EL (cell line): ENCODE measurements at regions not wholly inside any gene's neighbourhood (a gene's known extent, or its start where the extent isn't known, plus 50 kb on each side); places are given as distances from the start of the nearest gene placed in this dataset.
A peak's percentile ranks its signal among the peaks of the same experiment; 100 is the strongest.

Source experiments
- DNase-seq: peaks from one replicate; pipeline ENCODE4 v3.0.0-alpha.2; 2016

GRCh38 chr15:38672814-38673670 lies 108.4 kb upstream of the RASGRP1 start:
- DNase-seq, result no peak

DNA sequence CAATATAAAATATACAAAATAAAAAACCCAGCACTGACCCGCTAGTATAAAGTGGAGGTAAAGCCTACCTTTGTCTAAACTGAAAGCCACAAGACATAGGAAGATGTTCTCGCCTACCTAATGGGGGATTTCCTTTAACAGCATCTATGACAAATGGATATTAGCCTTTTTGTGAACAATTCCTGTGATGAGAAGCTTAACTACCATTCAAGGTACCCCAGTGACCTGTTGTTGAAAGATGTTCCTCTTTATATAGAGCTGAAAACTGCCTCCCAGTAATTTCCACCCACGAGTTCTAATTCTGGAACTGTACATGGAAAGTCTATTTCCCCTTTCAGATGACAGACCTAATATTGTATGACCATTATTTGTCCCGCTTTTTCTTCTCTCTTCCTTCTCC lies 109.8 kb upstream of the RASGRP1 start:
- DNase-seq, result no peak

DNA sequence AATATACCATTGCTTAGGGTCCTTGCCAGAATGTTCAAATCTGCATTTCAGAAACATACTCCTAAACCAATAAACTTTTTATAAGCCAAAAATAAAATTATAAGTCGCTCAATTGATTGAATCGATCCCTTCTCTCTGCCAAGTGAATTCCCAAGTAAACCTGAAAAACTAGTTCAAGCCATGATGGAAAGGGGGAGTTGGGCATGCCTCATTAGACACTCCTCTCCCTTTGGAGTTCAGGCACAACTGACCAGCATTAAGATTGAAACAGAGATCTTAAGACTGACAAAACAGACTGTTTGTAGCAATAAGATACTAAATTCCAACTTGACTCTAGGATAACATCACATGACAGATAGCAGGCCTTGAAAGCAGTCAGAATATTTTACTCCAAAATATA lies 113.7 kb upstream of the RASGRP1 start:
- DNase-seq, result no peak

DNA sequence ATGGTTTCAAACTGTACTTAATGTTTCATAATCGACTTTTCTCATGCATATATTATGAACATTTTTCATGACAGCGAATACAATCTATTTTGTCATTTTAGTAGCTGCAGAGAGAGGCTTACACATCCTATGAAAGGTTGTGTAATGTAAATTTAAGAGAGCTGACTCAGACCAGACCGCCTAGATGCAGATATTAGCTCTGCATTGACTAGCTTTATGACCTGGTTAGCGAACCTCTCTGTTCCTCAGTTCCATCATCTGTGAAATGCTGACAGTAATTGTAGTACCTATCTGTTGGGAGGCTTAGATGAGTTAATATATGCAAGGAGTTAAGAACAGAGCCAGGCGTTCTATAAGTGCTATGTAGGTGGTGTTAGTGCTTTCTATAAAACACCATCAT lies 116.2 kb upstream of the RASGRP1 start:
- no peak for DNase-seq

DNA sequence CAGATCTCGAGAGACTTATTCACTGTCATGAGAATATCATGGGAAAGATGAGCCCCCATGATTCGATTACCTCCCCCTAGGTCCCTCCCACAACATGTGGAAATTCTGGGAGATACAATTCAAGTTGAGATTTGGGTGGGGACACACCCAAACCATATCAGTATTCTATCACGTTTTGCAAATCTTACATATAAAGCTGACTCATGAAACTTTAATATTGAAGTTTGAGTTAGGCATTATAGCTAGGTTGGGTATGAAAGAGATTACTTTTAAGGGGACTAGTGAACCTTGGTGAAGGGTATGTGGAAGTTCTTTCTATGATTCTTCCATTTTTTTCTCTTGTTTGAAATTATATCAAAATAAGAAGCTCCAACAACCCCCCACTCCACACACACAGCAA lies 117.7 kb upstream of the RASGRP1 start:
- no peak for DNase-seq

GRCh38 chr15:38682861-38683260 lies 118.2 kb upstream of the RASGRP1 start:
- DNase-seq, result no peak

DNA sequence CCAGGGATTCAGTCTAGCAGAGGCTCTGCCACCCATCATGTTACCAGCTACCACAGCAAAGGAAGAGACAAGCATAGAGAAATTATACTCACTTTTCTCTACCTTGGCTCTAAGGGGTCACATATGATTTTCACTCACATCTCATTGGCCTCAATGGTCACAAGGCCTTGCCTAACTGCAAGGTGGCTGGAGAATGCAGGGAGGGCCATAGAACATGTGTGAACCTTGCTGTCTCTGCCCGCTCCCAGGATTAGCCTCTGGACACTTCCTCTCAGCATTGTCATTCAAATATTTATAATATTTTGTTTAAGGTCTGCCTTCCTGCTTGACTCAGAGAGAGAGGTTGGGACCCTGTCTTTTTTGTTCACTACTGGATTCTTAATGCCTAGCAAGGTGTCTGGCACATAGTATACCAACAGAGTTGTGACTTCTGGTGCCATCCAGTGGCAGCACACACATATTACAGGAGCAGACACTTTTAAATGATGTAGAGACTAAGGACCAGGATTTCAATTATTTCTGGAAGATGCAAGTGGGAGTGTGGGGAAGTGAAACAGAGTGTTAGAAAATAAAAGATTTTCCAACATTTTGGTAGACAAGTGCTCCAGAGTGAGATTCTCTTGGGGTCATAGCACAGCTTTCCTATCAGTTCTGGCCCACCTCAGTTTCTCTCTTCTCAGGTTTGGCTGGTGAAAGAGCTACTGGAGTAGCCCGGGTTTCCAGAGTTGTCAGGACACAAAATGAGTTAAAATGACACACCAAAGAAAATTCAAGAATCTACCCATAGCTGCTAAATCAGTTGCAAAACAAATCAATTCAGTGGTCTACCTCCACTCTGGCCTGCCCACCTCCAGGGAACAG lies 119.0 kb upstream of the RASGRP1 start:
- DNase-seq, result peak; percentile 58

DNA sequence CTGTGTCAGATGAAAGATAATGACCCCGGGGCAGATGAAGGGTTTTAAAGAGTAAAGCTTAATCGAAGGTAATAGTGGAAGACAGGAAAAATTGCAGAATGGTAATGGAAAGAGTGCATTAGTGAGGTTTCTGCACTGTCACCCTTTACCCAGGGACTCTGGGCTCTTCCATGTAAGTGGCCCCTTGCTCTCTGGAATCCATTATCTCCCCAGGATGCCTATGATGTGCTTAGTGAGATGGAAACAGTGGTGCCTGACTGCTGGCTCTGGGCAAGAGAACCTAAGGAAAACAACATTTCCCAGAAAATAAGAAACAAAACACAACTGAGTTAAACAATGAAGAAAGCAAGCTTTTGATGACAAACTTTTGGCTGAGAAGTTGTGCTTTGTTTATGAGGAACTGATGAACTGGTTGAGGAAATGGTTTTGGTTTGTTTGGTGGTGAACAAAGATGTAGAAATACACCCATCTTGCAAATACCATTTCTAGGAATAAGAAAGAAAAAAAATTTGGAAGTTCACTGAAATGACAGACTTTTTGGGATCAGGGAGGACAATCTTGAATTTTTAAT lies 119.9 kb upstream of the RASGRP1 start:
- no peak for DNase-seq

GRCh38 chr15:38685686-38686339 lies 121.2 kb upstream of the RASGRP1 start:
- no peak for DNase-seq

DNA sequence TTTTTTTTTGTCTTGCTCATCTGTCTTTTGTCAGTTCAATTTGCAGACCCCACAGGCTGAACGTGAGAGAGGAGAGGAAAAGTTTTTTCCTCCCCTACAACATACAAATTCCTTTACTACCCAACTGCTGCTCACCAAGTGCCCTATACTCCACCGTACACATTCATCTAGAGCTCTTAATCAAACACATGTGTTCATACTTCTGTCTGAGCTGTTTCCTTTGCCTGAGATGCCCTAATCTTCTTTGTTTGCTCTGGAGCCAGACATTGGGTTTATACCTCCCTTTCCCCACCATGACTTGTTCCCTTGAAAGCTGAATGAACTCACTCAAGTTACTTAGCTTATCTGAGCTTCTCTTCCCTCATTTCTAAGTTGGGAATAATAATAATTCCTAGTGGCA lies 122.7 kb upstream of the RASGRP1 start:
- DNase-seq, result no peak

- DNase-seq, result no peak
These were observed 123.3 kb upstream of the RASGRP1 start for GRCh38 chr15:38687775-38688495.

DNA sequence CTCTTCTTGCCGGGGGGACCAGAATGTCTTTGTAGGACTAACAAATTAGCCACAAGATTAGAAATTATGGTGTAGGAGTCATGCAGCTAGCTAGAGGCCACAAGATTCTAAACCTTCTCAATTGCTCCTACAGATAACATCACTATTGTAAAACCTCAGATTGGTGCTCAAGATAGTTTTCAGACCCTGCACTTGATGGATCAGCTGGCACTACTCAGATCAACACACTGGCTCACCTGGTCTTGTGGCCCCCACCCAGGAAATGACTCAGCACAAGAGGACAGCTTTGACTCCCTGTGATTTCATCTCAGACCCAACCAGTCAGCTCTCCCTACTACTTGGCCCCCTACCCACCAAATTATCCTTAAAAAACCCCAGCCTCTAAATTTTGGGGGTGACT lies 124.1 kb upstream of the RASGRP1 start:
- DNase-seq, result no peak

DNA sequence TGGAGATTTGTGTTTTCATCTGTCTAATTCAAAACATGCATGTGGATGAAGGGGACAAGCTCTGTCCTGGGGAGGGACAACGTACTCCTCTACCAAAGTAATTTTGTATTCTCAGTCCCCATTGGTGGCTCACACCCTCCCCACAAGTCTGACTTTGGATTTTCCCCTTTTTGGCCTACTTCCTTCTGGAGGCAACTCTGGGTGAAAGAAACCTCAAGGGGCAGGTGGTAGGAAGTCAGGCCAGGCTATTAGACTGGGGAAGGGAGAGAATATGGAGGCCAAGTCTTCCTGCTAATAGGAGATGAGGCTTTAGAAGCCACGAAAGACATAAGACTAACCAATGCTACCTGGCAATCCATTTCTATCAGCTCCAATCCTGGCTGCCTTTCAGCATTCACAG lies 124.9 kb upstream of the RASGRP1 start:
- DNase-seq, result no peak

DNA sequence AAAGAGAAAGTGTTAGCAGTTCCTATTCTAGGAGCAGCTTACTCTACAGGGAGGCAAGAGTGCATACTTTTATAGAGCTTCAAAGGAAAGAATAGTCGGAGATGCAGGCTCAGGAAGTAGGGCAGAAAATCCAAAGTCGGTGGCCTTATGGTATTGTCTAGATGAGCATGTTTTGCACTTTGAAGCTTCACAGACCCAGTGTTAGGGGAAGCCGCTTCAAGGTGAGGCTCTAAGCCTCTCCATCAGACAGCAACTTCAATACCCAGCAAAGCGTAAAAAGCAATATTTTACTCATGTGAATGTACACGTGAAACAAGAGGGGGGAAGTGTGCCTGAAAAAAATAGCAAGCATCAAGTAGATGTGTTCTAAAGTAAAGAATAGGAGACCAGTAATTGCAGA lies 125.6 kb upstream of the RASGRP1 start:
- DNase-seq, result no peak

GRCh38 chr15:38690719-38691332 lies 126.2 kb upstream of the RASGRP1 start:
- peak; percentile 71 for DNase-seq

DNA sequence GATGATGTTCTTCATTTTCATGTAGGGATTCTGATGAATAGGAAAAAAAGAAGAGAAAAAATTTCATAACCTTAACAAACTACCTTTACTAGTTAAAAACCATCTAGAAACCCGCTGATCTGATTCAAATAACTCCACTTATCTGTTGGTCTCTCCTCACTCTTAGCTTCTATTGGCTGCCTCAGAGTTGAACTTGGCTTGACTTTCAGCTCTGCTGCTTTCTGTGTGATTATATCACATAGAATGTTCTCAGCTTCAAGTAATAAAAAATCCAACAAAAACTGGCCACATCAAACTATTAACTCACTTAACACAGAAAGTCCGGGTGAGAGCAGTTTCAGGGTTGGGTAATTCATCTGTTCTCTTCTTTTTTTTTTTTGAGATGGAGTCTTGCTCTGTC lies 126.8 kb upstream of the RASGRP1 start:
- DNase-seq, result no peak

DNA sequence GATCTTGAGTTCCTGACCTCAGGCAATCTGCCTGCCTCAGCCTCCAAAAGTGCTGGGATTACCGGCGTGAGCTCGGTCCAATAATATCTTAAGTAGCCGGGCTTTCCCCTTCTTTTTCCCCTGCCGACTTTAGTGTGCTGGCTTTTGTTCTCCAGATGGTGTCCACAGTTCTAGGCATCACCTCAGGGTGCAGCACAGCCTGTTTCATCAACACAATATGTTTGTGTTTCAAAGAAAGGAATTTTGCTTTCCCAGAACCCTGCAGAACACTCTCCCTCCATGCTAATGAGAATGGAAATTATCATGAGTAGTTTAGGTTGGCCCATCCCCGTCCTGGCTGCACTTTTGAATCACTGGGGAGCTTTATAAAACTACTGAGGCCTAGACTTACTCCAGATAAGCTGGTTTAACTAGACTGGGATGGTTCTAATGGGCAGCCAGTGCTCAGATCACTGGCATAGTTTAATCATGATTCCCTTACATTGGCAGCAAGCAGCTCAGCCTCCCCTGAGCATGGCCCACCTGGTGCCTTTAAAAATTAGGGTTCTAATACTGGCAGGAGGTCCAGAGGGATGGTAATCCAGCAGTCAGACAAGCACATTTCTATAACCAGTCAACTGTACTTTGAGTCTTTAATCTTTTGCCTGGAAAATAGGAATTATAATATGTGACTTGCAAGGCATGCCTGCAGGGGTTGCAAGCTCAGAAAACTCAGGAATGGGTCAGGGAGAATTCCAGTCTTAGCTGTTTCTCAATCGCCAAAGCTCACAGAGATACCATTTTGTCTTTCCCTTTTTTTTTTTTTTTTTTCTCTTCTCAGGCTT lies 127.6 kb upstream of the RASGRP1 start:
- DNase-seq, result no peak

DNA sequence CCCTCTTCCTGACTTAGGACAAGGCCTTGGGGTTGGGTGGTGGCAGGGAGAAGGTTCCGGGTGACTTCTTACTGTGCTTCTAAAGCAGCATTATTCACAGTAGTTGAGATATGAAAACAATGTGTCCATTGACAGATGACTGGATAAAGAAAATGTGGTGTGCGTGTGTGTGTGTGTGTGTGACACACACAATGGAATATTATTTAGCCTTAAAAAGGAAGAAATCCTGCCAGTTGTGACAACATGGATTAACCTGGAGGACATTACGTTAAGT lies 128.1 kb upstream of the RASGRP1 start:
- DNase-seq, result no peak

- DNase-seq, result no peak
These were observed 130.9 kb upstream of the RASGRP1 start for GRCh38 chr15:38695249-38696108.

DNA sequence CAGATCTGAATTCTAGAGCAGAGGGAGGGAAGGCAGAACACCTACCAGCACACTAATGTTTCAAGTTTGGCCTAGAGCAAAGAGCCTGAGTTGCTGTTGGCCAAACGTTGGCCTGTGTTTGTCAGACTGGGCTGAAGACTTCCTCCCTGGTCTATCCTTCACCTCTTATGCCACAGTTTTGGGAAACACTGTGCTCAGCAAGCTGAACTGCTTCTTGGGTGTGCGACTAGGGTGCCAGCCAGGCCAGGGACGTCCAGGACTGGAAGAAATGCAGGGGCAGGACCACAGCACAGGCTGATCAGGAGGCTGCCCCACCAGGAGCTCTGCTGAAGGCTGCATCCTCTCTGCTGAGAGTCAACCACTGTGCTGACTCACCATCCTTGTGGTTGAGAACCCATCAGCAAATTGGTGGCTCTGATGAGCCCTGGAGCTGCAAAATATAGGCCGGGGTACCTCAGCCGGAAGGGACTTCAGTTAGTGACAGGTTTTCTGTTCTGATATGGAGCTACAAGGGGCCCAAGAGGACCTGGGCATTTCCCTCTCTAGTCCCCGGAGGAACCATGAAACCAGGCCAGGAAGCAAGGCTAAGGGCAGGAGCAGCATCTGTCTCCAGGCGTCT lies 131.6 kb upstream of the RASGRP1 start:
- peak; percentile 63 for DNase-seq
